ENCODE measurements at regions not wholly inside any gene's neighbourhood (a gene's known extent, or its start where the extent isn't known, plus 50 kb on each side); places are given as distances from the start of the nearest gene placed in this dataset.

GRCh38 chrX:34426334-34426733 is 230.8 kb downstream of the TMEM47 start:
- TF ChIP-seq CTCF (IDR thresholded peaks at IDR 0.05; ENCODE audit: low read depth, low read length, poor library complexity, severe bottlenecking): no peak
- TF ChIP-seq EZH2phosphoT487 (IDR thresholded peaks at IDR 0.05; ENCODE audit: borderline replicate concordance, low read length): no peak
